K562 (cell line): ENCODE measurements at regions not wholly inside any gene's neighbourhood (a gene's known extent, or its start where the extent isn't known, plus 50 kb on each side); places are given as distances from the start of the nearest gene placed in this dataset.

Source experiments
- ARID2 ChIP-seq: fragments of 450-650 bp; IDR thresholded peaks from 2 replicates; pipeline ENCODE4 v1.6.1; 2017; ENCODE audit warnings: antibody characterized with exemption, mild to moderate bottlenecking
- BRD9 ChIP-seq: fragments of 450-650 bp; IDR thresholded peaks from 2 replicates; pipeline ENCODE4 v1.6.1; 2018; ENCODE audit warnings: low read depth; ENCODE audit not compliant: partially characterized antibody
- EP300 ChIP-seq: IDR thresholded peaks from 2 replicates; pipeline ENCODE4 v1.6.1; 2012; ENCODE audit warnings: low read length, improper control_type of control experiment
- ERF ChIP-seq: fragments of 450-650 bp; formaldehyde crosslinking; IDR thresholded peaks from 2 replicates; pipeline ENCODE4 v1.4.0; 2020; ENCODE audit warnings: mild to moderate bottlenecking, mixed read lengths
- ETV1 ChIP-seq: fragments of 450-650 bp; conservative IDR thresholded peaks from 2 replicates; pipeline ENCODE4 v1.6.1; 2016; ENCODE audit warnings: missing genetic modification characterization, control low read depth, low read depth, missing compliant biosample characterization
- HDAC1 ChIP-seq, 2 experiments: fragments of 450-650 bp; IDR thresholded peaks; 2 replicates each; pipeline ENCODE4 v1.6.1; 2016 to 2017; ENCODE audit warnings: inconsistent platforms in 1 of 2, mild to moderate bottlenecking in 1 of 2, moderate library complexity in 1 of 2
- KHSRP ChIP-seq: fragments of 450-650 bp; IDR thresholded peaks from 2 replicates; pipeline ENCODE4 v1.6.1; 2017
- NFIX ChIP-seq: fragments of 250-450 bp; sonication (Bioruptor Pico); IDR thresholded peaks from 2 replicates; pipeline ENCODE4 v1.4.0; 2020; ENCODE audit warnings: low read depth, mild to moderate bottlenecking, moderate library complexity
- RFX7 ChIP-seq: fragments of 250-450 bp; sonication (Bioruptor Pico); IDR thresholded peaks from 2 replicates; pipeline ENCODE4 v1.5.1; 2021; ENCODE audit warnings: mild to moderate bottlenecking
- SMC3 ChIP-seq: conservative IDR thresholded peaks from 2 replicates; pipeline ENCODE4 v1.6.1; 2011; ENCODE audit warnings: low read depth, low read length, improper control_type of control experiment; ENCODE audit not compliant: insufficient read depth
- ZNF584 ChIP-seq: fragments of 200-800 bp; sonication (Bioruptor generic); IDR thresholded peaks from 2 replicates; pipeline ENCODE4 v1.6.1; 2016; ENCODE audit warnings: low read depth, mild to moderate bottlenecking, missing genetic modification characterization, missing compliant biosample characterization
- TF ChIP-seq, protein P1 (sequence below), 2 experiments: IDR thresholded peaks in 1 of 2; conservative IDR thresholded peaks in 1 of 2; 2 replicates each; pipeline ENCODE4 v1.6.1; 2016; ENCODE audit warnings: low read depth in 2 of 2, mild to moderate bottlenecking in 1 of 2, missing compliant biosample characterization in 1 of 2, missing genetic modification characterization in 1 of 2, moderate library complexity in 1 of 2
- TF ChIP-seq, protein P2 (sequence below), 3 experiments: IDR thresholded peaks in 2 of 3; conservative IDR thresholded peaks in 1 of 3; 2 replicates each; pipeline ENCODE4 v1.5.1; 2011 to 2012; ENCODE audit warnings: low read length in 3 of 3, mild to moderate bottlenecking in 3 of 3, control low read depth in 2 of 3, improper control_type of control experiment in 1 of 3, inconsistent platforms in 1 of 3, low read depth in 1 of 3, mixed read lengths in 1 of 3, moderate library complexity in 1 of 3; ENCODE audit not compliant: insufficient read depth in 2 of 3
- TF ChIP-seq, protein P3 (sequence below): fragments of 250-450 bp; sonication (Bioruptor Pico); IDR thresholded peaks from 2 replicates; pipeline ENCODE4 v1.8.0; 2021; ENCODE audit warnings: borderline replicate concordance, mild to moderate bottlenecking, moderate library complexity; ENCODE audit not compliant: poor library complexity, severe bottlenecking
- TF ChIP-seq, protein P4 (sequence below), 2 experiments: fragments of 450-650 bp; IDR thresholded peaks; 2 replicates each; pipeline ENCODE4 v1.6.1; 2016

DNA sequence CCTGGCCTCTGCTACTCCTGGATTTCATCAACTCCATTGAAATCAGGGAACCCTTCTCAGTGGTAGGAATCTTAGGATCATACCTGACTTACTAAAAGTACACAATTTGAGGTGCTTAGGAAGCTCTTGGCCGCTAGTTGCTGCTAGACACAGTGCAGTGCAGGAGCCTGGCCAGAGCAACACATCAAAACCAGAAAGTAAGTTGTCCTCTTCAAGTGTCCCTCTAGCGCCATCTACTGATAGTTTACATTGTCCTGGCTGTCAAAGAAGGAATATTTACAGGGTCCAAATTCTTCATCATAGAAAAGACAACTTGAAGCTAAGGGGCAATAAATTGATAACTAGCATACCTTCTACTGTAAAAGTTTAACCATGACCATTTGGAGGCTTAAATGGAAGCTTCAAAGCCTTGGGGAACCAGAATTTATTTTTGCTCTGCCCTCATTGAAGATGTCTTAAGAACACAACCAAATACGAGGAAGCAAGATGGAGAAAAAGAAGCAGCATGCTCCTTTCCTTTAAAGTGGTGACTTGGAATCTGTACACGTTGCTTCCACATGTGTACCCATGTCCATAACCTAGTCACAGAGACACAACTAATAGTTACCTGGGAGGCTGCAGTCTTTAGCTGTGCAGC lies 889.1 kb upstream of the GCFC2 start (continued):
- TF ChIP-seq EP300 (no peak), BRD9 (no peak), RFX7 (CRISPR knock-in tag) (no peak), HDAC1 (IDR thresholded peaks at IDR 0.05) (no peak), SMC3 (peak; percentile 66), ZNF584 (CRISPR knock-in tag) (no peak), ETV1 (tag) (no peak), NFIX (CRISPR knock-in tag) (no peak), KHSRP (no peak), ARID2 (no peak), ERF (CRISPR knock-in tag) (no peak)
- TF ChIP-seq, protein P1, sequence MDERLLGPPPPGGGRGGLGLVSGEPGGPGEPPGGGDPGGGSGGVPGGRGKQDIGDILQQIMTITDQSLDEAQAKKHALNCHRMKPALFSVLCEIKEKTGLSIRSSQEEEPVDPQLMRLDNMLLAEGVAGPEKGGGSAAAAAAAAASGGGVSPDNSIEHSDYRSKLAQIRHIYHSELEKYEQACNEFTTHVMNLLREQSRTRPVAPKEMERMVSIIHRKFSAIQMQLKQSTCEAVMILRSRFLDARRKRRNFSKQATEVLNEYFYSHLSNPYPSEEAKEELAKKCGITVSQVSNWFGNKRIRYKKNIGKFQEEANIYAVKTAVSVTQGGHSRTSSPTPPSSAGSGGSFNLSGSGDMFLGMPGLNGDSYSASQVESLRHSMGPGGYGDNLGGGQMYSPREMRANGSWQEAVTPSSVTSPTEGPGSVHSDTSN (CRISPR knock-in tag; IDR thresholded peaks at IDR 0.05; ENCODE audit: low read depth) = no peak
- TF ChIP-seq, protein P1 (tag; conservative IDR thresholded peaks at IDR 0.05; ENCODE audit: low read depth) = 0 out of 2 replicates have a peak, but pooled peaks have one; percentile 37
- TF ChIP-seq, protein P2, sequence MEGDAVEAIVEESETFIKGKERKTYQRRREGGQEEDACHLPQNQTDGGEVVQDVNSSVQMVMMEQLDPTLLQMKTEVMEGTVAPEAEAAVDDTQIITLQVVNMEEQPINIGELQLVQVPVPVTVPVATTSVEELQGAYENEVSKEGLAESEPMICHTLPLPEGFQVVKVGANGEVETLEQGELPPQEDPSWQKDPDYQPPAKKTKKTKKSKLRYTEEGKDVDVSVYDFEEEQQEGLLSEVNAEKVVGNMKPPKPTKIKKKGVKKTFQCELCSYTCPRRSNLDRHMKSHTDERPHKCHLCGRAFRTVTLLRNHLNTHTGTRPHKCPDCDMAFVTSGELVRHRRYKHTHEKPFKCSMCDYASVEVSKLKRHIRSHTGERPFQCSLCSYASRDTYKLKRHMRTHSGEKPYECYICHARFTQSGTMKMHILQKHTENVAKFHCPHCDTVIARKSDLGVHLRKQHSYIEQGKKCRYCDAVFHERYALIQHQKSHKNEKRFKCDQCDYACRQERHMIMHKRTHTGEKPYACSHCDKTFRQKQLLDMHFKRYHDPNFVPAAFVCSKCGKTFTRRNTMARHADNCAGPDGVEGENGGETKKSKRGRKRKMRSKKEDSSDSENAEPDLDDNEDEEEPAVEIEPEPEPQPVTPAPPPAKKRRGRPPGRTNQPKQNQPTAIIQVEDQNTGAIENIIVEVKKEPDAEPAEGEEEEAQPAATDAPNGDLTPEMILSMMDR (IDR thresholded peaks at IDR 0.05 in 2 of 3, conservative IDR thresholded peaks at IDR 0.05 in 1 of 3; ENCODE audit: insufficient read depth in 2 of 3, low read depth in 1 of 3, low read length in 3 of 3) = peak; percentile 68 to 84 (median 81)
- TF ChIP-seq, protein P3, sequence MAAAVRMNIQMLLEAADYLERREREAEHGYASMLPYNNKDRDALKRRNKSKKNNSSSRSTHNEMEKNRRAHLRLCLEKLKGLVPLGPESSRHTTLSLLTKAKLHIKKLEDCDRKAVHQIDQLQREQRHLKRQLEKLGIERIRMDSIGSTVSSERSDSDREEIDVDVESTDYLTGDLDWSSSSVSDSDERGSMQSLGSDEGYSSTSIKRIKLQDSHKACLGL (CRISPR knock-in tag) = no peak
- TF ChIP-seq, protein P4, sequence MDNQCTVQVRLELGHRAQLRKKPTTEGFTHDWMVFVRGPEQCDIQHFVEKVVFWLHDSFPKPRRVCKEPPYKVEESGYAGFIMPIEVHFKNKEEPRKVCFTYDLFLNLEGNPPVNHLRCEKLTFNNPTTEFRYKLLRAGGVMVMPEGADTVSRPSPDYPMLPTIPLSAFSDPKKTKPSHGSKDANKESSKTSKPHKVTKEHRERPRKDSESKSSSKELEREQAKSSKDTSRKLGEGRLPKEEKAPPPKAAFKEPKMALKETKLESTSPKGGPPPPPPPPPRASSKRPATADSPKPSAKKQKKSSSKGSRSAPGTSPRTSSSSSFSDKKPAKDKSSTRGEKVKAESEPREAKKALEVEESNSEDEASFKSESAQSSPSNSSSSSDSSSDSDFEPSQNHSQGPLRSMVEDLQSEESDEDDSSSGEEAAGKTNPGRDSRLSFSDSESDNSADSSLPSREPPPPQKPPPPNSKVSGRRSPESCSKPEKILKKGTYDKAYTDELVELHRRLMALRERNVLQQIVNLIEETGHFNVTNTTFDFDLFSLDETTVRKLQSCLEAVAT (IDR thresholded peaks at IDR 0.05) = no peak
- TF ChIP-seq, all 486 proteins: peak for 6
